Neutrophil (primary cell): ENCODE measurements at regions not wholly inside any gene's neighbourhood (a gene's known extent, or its start where the extent isn't known, plus 50 kb on each side); places are given as distances from the start of the nearest gene placed in this dataset.
A peak's percentile ranks its signal among the peaks of the same experiment; 100 is the strongest.

Source experiments
- H3K27ac ChIP-seq: fragments of 200-600 bp; sonication (generic); 2 replicates; pipeline ENCODE4 v1.5.1; 2016; ENCODE audit warnings: mild to moderate bottlenecking, moderate library complexity
- H3K27me3 ChIP-seq: fragments of 200-600 bp; sonication (generic); 2 replicates; pipeline ENCODE4 v1.6.0; 2016; ENCODE audit warnings: mild to moderate bottlenecking
- H3K36me3 ChIP-seq: fragments of 200-600 bp; sonication (generic); 2 replicates; pipeline ENCODE4 v1.5.1; 2017
- H3K4me1 ChIP-seq, 2 experiments: fragments of 200-600 bp in 1 of 2; sonication (generic) in 1 of 2; 1 replicate in 1 of 2; 2 replicates in 1 of 2; pipeline versions ENCODE4 v1.5.1 to v1.6.1; 2013 to 2016; ENCODE audit warnings: low read depth in 1 of 2, low read length in 1 of 2, mild to moderate bottlenecking in 1 of 2, moderate library complexity in 1 of 2; ENCODE audit not compliant: control insufficient read depth in 1 of 2, insufficient read depth in 1 of 2
- H3K4me3 ChIP-seq, 2 experiments: fragments of 200-600 bp in 1 of 2; sonication (generic) in 1 of 2; 1 replicate in 1 of 2; 2 replicates in 1 of 2; pipeline ENCODE4 v1.5.1; 2013 to 2016; ENCODE audit warnings: low read depth in 1 of 2, low read length in 1 of 2, mild to moderate bottlenecking in 1 of 2, moderate library complexity in 1 of 2
- H3K9me3 ChIP-seq: fragments of 200-600 bp; sonication (generic); 2 replicates; pipeline ENCODE4 v1.5.1; 2016
- TF ChIP-seq, protein P1 (sequence below): fragments of 200-600 bp; sonication (generic); IDR thresholded peaks from 2 replicates; pipeline ENCODE4 v1.5.1; 2016; ENCODE audit warnings: antibody characterized with exemption

DNA sequence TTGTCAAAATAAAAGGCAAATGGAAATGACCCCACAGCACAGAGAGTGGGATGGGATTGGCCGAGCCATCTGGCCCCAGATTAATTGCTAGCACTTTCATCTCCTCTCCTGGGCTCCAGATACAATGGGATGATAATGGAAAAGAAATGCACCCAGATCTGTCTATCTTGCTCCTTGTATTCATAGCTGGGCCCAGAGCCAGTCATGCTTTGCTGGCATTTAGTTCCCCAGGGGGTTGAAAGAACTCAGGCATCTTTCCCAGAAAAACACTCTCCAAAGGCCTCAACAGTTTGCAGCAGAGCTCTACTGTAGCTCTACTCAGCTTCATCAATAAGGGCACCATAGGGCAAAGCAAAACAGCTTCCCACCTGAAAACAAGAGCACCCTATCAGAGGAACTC lies 116.0 kb upstream of the FOXA2 start:
- TF ChIP-seq, protein P1, sequence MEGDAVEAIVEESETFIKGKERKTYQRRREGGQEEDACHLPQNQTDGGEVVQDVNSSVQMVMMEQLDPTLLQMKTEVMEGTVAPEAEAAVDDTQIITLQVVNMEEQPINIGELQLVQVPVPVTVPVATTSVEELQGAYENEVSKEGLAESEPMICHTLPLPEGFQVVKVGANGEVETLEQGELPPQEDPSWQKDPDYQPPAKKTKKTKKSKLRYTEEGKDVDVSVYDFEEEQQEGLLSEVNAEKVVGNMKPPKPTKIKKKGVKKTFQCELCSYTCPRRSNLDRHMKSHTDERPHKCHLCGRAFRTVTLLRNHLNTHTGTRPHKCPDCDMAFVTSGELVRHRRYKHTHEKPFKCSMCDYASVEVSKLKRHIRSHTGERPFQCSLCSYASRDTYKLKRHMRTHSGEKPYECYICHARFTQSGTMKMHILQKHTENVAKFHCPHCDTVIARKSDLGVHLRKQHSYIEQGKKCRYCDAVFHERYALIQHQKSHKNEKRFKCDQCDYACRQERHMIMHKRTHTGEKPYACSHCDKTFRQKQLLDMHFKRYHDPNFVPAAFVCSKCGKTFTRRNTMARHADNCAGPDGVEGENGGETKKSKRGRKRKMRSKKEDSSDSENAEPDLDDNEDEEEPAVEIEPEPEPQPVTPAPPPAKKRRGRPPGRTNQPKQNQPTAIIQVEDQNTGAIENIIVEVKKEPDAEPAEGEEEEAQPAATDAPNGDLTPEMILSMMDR = no peak
- Histone ChIP-seq H3K36me3 (no peaks in the 10 kb centered on the region), H3K4me1 (no peaks in the 10 kb centered on the region), H3K27me3 (no peaks in the 10 kb centered on the region), H3K27ac (no peak overlapping the region), H3K4me3 (no peak overlapping the region), H3K9me3 (no peaks in the 10 kb centered on the region)

DNA sequence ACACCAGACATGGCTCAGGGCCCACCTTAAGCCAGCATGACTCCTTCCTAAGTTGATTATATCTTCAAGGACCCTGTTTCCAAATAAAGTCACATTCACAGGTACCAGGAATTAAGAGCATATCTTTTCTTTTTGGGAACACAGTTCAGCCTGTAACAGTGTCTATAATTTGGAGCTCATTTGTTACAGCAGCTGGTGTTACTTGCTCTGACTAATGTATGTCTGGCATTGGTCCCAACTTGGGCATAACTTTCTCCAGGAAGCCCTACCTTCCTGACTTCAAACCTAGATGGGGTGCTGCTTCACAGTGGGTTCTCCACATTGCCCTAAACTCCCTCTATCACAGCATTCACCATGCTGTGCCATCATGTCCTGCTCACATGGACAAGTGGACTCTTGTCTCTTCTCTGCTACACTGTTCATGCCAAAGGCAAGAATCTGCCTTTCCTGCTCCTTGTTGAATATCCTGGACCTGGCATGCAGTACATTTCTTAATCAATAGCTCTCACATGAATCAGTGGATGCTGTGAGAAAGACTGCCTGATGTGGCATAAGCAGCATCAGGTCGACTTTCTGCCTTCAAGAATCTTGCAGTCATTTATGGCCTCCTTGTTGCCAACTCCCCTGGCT lies 117.4 kb upstream of the FOXA2 start:
- Histone ChIP-seq H3K36me3 (no peaks in the 10 kb centered on the region), H3K27ac (no peak overlapping the region), H3K27me3 (no peaks in the 10 kb centered on the region), H3K4me1 (no peaks in the 10 kb centered on the region), H3K4me3 (no peak overlapping the region), H3K9me3 (no peaks in the 10 kb centered on the region)
- TF ChIP-seq, protein P1 = no peak

DNA sequence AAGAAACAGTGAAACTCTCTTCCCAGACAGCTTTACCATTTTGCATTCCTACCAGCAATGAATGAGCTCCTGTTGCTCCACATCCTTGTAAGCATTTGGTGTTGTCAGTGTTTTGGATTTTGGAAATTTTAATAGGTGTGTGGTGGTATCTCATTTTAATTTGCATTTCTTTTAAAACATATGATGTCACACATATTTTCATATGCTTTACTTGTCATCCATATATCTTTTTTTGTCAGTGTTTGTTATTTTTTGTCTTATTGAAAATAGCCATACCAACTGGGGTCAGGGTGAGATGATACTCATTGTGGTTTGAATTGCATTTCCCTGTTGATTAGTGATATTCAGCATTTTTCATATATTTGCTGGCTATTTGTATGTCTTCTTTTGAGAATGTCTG lies 119.5 kb upstream of the FOXA2 start:
- TF ChIP-seq, protein P1 = no peak

DNA sequence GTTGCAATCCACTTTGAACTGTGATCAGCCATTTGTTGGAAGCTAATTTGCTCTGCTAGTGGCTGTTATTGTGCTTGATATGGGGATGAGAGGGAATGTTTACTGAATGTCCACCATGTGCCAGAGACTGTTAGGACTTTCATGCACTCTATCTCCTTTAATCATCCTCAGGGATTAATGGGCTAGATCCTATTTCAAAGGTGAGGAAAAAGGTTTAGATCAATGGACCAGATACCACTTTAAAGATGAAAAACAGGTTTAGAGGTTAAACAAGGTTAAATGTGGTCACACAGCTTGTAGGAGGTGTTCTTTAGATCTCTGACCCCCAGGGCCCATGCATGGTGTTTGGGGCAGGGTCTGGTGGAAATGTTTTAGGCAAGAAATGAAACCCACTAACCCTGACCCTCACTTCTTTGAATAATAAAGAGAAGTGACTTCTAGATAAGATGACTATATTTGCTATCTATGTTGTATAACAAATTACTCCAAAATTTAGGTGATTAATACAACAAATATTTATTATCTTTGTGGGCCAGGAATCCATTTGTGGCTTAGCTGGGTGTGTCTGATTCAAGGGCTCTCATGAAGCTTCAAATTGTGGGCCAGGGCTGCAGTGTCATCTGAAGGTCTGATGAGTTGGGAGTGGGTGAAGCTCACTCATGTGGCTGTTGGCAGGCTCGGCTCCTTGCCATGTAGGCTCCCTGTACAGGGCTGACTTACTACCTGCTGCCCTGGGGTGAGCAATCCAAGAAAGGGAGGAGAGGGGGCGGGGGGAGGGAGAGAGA lies 127.8 kb upstream of the FOXA2 start:
- peaks cover 0 to 13% of the 10 kb centered on the region in 2 experiments for H3K4me1 ChIP-seq

More for the DNA sequence above, 119.5 kb upstream of the FOXA2 start:
- Histone ChIP-seq H3K4me1 (no peaks in the 10 kb centered on the region), H3K4me3 (no peak overlapping the region), H3K27ac (no peak overlapping the region), H3K36me3 (no peaks in the 10 kb centered on the region), H3K27me3 (no peaks in the 10 kb centered on the region), H3K9me3 (no peaks in the 10 kb centered on the region)

DNA sequence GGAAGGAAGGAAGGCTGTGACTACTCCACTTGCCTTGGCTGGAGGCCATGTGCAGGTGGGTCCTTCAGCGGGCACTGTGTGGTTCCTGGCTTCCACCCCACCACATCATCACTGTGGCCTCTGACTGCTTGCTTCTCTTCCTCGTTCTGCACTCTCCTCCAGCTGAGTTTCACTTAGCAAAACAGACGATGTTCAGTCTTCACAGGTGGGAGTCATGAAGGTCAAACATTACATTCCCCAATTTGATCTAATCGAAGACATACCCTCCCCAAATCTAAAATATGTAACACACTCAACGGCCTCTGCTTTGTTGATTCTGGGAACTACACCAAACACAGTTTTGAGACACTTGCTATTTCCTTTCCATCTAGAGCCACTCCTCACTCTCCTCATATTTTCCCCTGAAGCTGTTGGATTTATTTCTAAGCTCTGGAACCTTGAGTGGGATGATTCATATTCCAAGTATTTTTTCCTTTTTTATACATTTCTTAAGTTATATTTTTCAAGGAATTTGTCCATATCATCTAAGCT lies 132.5 kb upstream of the FOXA2 start:
- H3K27ac ChIP-seq = peak overlapping the region; percentile 62

More for the DNA sequence above, 127.8 kb upstream of the FOXA2 start:
- H3K4me3 ChIP-seq = no peak overlapping the region
- H3K27ac ChIP-seq = no peak overlapping the region
- no peaks in the 10 kb centered on the region for H3K9me3 ChIP-seq
- H3K36me3 ChIP-seq = no peaks in the 10 kb centered on the region
- no peaks in the 10 kb centered on the region for H3K27me3 ChIP-seq
- TF ChIP-seq, protein P1 = no peak

More for the DNA sequence above, 132.5 kb upstream of the FOXA2 start:
- no peaks in the 10 kb centered on the region for H3K27me3 ChIP-seq
- H3K9me3 ChIP-seq = no peaks in the 10 kb centered on the region
- peaks cover 0 to 27% of the 10 kb centered on the region in 2 experiments for H3K4me1 ChIP-seq
- TF ChIP-seq, protein P1 = no peak
- no peak overlapping the region for H3K4me3 ChIP-seq
- H3K36me3 ChIP-seq = no peaks in the 10 kb centered on the region
